ENCODE measurements at regions not wholly inside any gene's neighbourhood (a gene's known extent, or its start where the extent isn't known, plus 50 kb on each side); places are given as distances from the start of the nearest gene placed in this dataset.

DNA sequence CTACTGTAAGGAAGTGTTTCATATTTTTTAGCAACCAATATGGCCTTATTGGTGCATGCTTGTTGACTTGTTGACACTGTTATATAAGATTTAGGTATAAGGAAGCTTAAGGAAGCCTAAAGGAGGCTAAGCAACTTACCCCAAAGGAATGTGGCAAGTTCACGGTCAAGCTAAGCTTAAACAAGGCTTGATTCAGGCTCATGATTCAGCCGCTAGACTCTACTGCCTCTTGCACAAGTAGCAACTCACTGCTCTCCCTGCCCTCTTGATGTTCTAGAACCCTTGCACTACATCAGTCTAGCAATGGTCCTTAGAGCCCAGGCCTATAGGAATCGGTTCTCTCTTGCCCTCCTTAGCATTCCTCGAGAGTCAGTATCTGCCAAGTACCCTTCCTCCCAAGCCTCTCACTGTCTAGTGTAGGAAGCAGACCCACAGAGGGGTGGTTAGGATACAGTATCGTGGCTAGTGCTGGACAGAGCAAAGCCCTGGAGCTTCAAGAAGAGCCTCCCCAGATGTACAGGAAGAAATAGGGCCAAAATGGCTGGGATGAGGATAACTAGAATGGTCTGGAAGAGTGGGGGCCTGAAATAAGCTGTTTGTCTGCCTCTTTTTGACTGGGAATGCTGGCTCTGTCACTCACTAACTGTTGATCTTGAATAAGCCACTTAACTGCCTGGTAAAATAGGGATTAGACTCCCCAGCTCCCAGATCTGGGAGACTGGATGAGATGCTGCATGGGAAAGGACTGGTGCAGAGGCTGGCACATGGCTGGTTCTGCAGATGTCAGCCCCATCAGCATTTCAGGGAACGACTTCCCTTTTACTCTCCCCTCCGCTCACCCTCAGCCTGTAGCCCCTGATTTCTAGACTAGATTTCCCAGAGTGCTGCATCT is 122.2 kb downstream of the NAV1 start:
- no peaks in the 10 kb centered on the region for H3K4me1 Mint-ChIP-seq
- ChIA-PET CTCF (no interaction called here), POLR2A (no interaction called here)
- H3K27ac Mint-ChIP-seq: no peak overlapping the region
- no peak for DNase-seq
- H3K9me3 Mint-ChIP-seq: no peaks in the 10 kb centered on the region
- H3K27me3 Mint-ChIP-seq: peaks cover 6% of the 10 kb centered on the region
- H3K4me3 Mint-ChIP-seq: no peak overlapping the region
- H3K36me3 Mint-ChIP-seq (ENCODE audit: low read depth): no peaks in the 10 kb centered on the region

GRCh38 chr1:201661823-201662359 is 123.0 kb downstream of the NAV1 start:
- no peak for DNase-seq
- POLR2A ChIA-PET: no interaction called here
- no peak overlapping the region for H3K4me3 Mint-ChIP-seq
- no peaks in the 10 kb centered on the region for H3K9me3 Mint-ChIP-seq
- CTCF ChIA-PET: no interaction called here
- peaks cover 3% of the 10 kb centered on the region for H3K27me3 Mint-ChIP-seq
- H3K36me3 Mint-ChIP-seq (ENCODE audit: low read depth): no peaks in the 10 kb centered on the region
- H3K4me1 Mint-ChIP-seq: no peaks in the 10 kb centered on the region
- H3K27ac Mint-ChIP-seq: no peak overlapping the region

DNA sequence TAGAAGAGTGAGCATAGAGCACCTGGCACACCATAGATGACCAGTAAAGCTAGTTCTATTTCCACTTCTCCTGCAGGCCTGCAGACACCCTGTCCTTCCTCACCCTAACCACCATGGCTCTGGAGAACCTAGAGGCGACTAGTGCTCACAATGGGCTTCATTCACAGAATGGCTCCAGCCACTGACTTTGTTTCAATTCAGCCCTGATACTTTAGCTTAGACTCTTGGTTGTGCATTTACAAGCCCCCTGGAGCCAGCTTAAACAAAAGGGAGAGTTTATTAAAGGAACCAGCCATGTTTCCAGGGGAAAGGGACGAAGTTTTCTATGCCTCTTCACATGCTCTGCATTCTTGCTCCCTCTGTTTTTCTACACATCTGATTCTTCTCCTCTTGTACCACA is 123.7 kb downstream of the NAV1 start:
- POLR2A ChIA-PET: no interaction called here
- Mint-ChIP-seq H3K36me3 (ENCODE audit: low read depth) (no peaks in the 10 kb centered on the region), H3K4me1 (no peaks in the 10 kb centered on the region), H3K27me3 (peaks cover 3% of the 10 kb centered on the region), H3K4me3 (no peak overlapping the region), H3K9me3 (no peaks in the 10 kb centered on the region), H3K27ac (no peak overlapping the region)
- CTCF ChIA-PET: no interaction called here
- DNase-seq: no peak

DNA sequence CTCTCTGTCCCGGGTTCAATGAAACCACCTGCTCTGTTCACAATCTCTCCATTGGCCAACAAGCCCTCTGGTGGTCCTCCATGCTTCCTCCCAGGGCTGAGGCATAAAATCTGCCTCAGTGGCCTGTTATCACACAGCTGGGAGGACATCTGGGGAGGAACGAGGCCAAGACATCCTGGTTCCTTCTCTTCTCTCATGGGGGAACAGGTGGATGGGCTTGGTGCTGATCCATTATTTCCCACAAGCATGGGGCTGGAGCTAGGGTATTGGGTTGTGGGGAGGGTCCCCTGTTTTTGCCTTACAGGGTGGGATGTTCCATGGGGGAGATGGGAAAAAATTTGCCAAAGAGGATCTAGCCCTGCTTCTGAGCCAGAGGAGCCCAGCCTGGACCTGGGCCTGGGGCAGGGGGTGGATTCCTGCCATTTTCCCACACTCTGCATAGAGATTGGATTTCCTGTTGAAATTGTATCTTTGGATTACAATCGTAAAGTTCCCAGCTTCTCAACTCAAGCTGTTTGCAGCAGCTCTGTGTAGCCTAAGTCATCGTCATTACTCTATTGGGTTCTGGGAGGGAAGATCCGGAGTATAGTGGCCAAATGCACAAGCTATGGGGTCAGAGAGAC is 124.7 kb downstream of the NAV1 start:
- Mint-ChIP-seq H3K27ac (no peak overlapping the region), H3K36me3 (ENCODE audit: low read depth) (no peaks in the 10 kb centered on the region), H3K4me1 (no peaks in the 10 kb centered on the region), H3K4me3 (no peak overlapping the region), H3K27me3 (peaks cover 3% of the 10 kb centered on the region), H3K9me3 (no peaks in the 10 kb centered on the region)
- ChIA-PET POLR2A (no interaction called here), CTCF (no interaction called here)
- DNase-seq: no peak

DNA sequence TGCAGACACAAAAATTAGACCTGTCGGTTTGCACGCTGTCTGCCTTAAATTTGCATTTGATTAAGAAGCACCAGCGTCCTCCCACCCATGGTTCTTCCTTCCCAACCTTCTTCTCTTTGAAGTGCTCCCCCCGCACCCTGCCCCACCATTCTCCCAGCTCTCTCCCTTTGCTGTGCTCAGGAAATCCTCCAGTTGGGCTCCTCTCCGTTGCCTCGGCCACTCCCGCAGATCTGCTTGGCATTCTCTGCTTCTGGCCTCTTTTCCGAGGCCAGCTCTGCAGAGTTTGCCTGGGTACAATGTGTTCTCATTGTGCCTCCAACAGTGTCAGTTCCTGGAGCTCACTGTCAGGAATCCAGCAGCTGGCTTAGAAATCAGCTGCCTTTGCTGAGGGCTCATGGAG is 126.1 kb downstream of the NAV1 start:
- H3K27ac Mint-ChIP-seq: no peak overlapping the region
- peaks cover 6% of the 10 kb centered on the region for H3K27me3 Mint-ChIP-seq
- ChIA-PET POLR2A (no interaction called here), CTCF (interaction anchor here (1.2 kb wide), 1 partner anchor 11 kb away, joined by 3 read pairs; no protein-coding TSS in a partner anchor)
- H3K9me3 Mint-ChIP-seq: no peaks in the 10 kb centered on the region
- H3K36me3 Mint-ChIP-seq (ENCODE audit: low read depth): no peaks in the 10 kb centered on the region
- no peak overlapping the region for H3K4me3 Mint-ChIP-seq
- DNase-seq: no peak
- H3K4me1 Mint-ChIP-seq: no peaks in the 10 kb centered on the region

GRCh38 chr1:201666102-201666501 is 127.2 kb downstream of the NAV1 start:
- Mint-ChIP-seq H3K27me3 (peaks cover 6% of the 10 kb centered on the region), H3K36me3 (ENCODE audit: low read depth) (no peaks in the 10 kb centered on the region), H3K4me1 (no peaks in the 10 kb centered on the region), H3K9me3 (no peaks in the 10 kb centered on the region), H3K27ac (no peak overlapping the region), H3K4me3 (no peak overlapping the region)
- no peak for DNase-seq
- ChIA-PET CTCF (interaction anchor here (1.2 kb wide), 1 partner anchor 10 kb away, joined by 3 read pairs; no protein-coding TSS in a partner anchor), POLR2A (no interaction called here)

GRCh38 chr1:201666645-201667044 is 127.7 kb downstream of the NAV1 start:
- no peaks in the 10 kb centered on the region for H3K4me1 Mint-ChIP-seq
- H3K9me3 Mint-ChIP-seq: no peaks in the 10 kb centered on the region
- peaks cover 6% of the 10 kb centered on the region for H3K27me3 Mint-ChIP-seq
- DNase-seq: no peak
- POLR2A ChIA-PET: no interaction called here
- H3K36me3 Mint-ChIP-seq (ENCODE audit: low read depth): no peaks in the 10 kb centered on the region
- CTCF ChIA-PET: no interaction called here
- no peak overlapping the region for H3K4me3 Mint-ChIP-seq
- H3K27ac Mint-ChIP-seq: no peak overlapping the region

DNA sequence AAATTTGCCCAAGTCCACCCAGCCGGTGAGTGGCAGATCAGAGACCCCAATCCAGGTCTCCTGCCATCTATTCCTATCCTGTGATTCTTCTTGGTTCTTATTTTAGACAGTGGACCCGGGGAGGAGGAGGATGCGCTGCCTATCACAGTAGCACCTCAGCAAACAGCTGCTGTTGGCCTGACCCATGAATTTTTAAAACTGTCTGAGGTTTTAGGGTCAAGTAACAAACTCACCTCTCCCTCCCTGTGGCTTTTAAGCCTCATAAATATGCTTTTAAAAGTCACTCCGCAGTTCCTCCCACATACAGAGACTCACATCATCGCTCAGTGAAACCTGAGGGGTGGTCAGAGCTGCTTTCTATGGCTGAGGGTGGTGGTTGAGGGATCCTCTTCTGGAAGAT is 128.6 kb downstream of the NAV1 start:
- H3K36me3 Mint-ChIP-seq (ENCODE audit: low read depth): no peaks in the 10 kb centered on the region
- H3K4me1 Mint-ChIP-seq: no peaks in the 10 kb centered on the region
- ChIA-PET POLR2A (no interaction called here), CTCF (no interaction called here)
- no peak overlapping the region for H3K4me3 Mint-ChIP-seq
- no peak for DNase-seq
- H3K9me3 Mint-ChIP-seq: no peaks in the 10 kb centered on the region
- peaks cover 6% of the 10 kb centered on the region for H3K27me3 Mint-ChIP-seq
- no peak overlapping the region for H3K27ac Mint-ChIP-seq

- ChIA-PET CTCF (no interaction called here), POLR2A (no interaction called here)
- Mint-ChIP-seq H3K27me3 (peaks cover 6% of the 10 kb centered on the region), H3K36me3 (ENCODE audit: low read depth) (no peaks in the 10 kb centered on the region), H3K9me3 (no peaks in the 10 kb centered on the region), H3K27ac (no peak overlapping the region), H3K4me3 (no peak overlapping the region), H3K4me1 (no peaks in the 10 kb centered on the region)
- DNase-seq: no peak
Observed at GRCh38 chr1:201670517-201670916, 131.6 kb downstream of the NAV1 start.

DNA sequence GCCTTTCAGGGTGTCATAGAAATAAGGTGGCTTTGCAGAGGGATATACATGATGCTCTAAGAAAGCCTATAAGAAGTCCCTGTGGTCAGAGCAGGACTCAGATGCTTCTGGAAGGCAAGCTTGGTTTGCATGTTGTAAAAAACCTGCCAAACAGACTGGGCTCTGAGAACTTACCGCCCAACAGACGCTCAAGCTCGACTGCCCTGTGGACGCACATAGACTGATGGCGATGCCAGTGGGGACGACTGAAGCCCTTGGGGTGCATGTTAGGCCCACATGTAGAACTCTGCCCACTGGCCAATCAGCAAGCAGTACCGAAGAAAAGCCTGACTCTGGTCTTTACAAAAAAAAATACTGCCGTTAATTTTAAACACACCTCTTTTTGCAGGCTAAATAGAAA is 133.8 kb downstream of the NAV1 start:
- no peak overlapping the region for H3K4me3 Mint-ChIP-seq
- H3K9me3 Mint-ChIP-seq: no peaks in the 10 kb centered on the region
- H3K27me3 Mint-ChIP-seq: peaks cover 9% of the 10 kb centered on the region
- POLR2A ChIA-PET: no interaction called here
- no peaks in the 10 kb centered on the region for H3K4me1 Mint-ChIP-seq
- H3K27ac Mint-ChIP-seq: no peak overlapping the region
- DNase-seq: no peak
- CTCF ChIA-PET: no interaction called here
- no peaks in the 10 kb centered on the region for H3K36me3 Mint-ChIP-seq (ENCODE audit: low read depth)

DNA sequence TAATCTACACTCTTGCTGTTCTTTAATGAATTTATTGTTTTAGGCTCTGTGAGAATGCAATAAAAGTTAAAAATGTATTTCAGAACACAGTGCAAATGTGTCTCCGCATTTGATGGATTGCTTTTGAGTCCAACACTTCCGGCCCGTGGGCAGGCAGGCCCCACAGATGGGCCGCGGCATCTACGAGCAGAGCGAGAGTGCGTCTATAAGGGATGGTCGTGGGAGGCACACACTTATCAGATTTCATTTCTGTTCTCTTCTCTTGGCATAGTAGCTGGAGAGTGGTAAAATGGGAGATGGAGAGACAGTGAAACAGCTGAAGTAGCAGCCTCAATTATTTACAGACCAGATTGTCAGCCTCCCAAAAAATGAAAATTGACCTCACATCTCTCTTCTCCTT is 134.2 kb downstream of the NAV1 start:
- DNase-seq: no peak
- Mint-ChIP-seq H3K27ac (no peak overlapping the region), H3K36me3 (ENCODE audit: low read depth) (no peaks in the 10 kb centered on the region), H3K9me3 (no peaks in the 10 kb centered on the region), H3K4me3 (no peak overlapping the region), H3K4me1 (no peaks in the 10 kb centered on the region), H3K27me3 (peaks cover 9% of the 10 kb centered on the region)
- POLR2A ChIA-PET: no interaction called here
- CTCF ChIA-PET: no interaction called here

- H3K4me1 Mint-ChIP-seq: no peaks in the 10 kb centered on the region
- no peaks in the 10 kb centered on the region for H3K36me3 Mint-ChIP-seq (ENCODE audit: low read depth)
- H3K27ac Mint-ChIP-seq: no peak overlapping the region
- H3K9me3 Mint-ChIP-seq: no peaks in the 10 kb centered on the region
- H3K27me3 Mint-ChIP-seq: peaks cover 9% of the 10 kb centered on the region
- ChIA-PET POLR2A (no interaction called here), CTCF (no interaction called here)
- no peak for DNase-seq
- no peak overlapping the region for H3K4me3 Mint-ChIP-seq
Observed at GRCh38 chr1:201673915-201674314, 135.0 kb downstream of the NAV1 start.

DNA sequence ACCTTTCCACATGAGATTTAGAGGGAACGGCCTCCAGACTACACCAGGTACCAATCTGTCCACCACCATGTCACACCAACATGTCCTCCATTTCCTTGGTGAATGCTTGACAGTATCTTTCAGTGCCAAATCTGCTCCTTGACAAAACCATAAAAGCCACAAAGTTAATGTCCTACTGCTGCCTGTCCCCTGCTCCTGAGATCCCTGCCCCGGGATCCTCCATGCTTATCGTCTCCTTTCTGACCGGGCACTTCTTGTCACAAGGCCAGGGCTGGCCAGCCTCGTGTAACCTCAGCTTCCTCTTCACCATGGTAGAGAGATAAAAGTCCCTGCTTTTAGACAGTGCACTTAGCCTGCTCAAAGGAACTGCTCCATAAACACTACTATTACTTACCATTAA is 136.2 kb downstream of the NAV1 start:
- no peak for DNase-seq
- no peak overlapping the region for H3K4me3 Mint-ChIP-seq
- H3K27ac Mint-ChIP-seq: no peak overlapping the region
- peaks cover 4% of the 10 kb centered on the region for H3K27me3 Mint-ChIP-seq
- POLR2A ChIA-PET: no interaction called here
- CTCF ChIA-PET: no interaction called here
- H3K9me3 Mint-ChIP-seq: no peaks in the 10 kb centered on the region
- no peaks in the 10 kb centered on the region for H3K4me1 Mint-ChIP-seq
- H3K36me3 Mint-ChIP-seq (ENCODE audit: low read depth): no peaks in the 10 kb centered on the region

DNA sequence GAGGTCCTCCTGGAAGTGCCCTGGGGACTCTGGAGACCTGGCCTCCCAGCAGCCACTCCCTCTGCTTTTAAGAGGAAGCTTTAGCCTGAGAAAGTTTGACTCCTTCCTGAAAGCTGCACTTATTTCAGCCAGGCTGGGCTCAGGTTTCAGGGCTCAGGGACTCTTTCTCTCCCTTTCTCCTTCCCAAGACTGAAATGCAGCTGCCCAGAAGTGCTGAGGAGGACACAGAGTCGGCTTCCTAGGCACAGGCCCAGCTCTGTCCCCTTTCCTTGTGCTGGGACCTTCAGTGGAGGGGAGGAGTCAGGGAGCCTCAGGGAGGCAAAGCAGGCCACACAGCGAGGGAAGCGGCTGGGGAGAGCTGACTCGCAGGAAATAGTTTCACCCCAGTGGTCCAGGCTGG is 137.3 kb downstream of the NAV1 start:
- H3K27ac Mint-ChIP-seq: no peak overlapping the region
- POLR2A ChIA-PET: no interaction called here
- H3K4me1 Mint-ChIP-seq: no peaks in the 10 kb centered on the region
- H3K9me3 Mint-ChIP-seq: no peaks in the 10 kb centered on the region
- no peak overlapping the region for H3K4me3 Mint-ChIP-seq
- DNase-seq: no peak
- CTCF ChIA-PET: interaction anchor here (1.3 kb wide), 1 partner anchor 11 kb away, joined by 3 read pairs; no protein-coding TSS in a partner anchor
- H3K36me3 Mint-ChIP-seq (ENCODE audit: low read depth): no peaks in the 10 kb centered on the region
- peaks cover 6% of the 10 kb centered on the region for H3K27me3 Mint-ChIP-seq
